ENCODE measurements at regions not wholly inside any gene's neighbourhood (a gene's known extent, or its start where the extent isn't known, plus 50 kb on each side); places are given as distances from the start of the nearest gene placed in this dataset.

DNA sequence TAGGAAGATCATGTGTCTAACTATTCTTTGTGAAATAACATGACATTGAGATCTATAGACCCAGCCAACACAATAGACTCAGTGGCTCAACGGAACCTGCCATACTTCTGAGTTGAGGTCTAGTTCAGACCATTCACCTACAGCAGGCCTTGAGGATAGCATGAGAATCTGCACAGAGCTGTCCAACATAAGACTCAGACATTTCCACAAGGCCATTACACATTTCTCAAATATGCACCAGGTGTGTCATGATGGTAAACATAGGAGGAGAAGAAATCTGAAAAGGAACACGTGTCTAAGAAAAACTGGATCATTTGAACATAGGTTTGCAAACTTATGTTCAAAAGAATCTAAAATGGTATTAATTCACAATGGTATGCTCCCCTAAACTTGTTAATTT, 421.4 kb downstream of the SLITRK6 start:
- no peak for DNase-seq

DNA sequence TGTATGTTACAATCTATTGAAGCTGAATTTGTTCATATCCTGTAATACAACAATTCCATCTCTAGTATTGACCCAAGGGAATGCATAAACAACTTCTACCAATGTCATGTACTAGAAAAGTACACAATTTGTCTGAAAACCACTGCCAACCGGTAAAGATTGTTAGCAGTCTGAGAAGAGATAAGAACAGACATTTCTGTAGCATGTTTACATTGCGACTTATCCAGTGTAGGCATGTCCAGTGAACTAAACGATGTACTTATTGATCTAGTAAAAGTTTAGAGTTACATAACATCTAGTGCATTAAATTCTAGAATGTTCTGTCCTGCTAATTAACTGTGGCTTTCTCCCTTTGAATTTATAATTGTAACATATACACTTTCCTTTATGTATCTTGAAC, 425.9 kb downstream of the SLITRK6 start:
- no peak for DNase-seq

DNA sequence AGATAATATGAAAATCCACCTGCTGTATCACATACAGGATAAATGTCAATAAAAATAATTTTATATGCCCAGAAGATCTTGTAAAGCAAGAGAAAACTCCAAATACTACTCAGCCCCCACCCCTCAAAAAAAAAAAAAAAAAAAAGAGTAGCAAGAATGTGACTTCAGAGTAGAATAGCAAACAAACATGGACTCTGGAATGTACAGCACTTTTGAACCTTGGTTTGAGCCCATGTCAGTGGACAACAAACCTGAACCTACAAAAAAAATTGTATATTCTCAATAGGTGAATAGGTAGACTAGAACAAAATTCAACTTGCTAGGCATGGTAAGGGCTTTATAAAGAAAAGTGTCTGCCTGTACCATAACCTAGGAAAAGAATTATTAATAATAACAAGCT, 428.0 kb downstream of the SLITRK6 start:
- DNase-seq, result no peak

DNA sequence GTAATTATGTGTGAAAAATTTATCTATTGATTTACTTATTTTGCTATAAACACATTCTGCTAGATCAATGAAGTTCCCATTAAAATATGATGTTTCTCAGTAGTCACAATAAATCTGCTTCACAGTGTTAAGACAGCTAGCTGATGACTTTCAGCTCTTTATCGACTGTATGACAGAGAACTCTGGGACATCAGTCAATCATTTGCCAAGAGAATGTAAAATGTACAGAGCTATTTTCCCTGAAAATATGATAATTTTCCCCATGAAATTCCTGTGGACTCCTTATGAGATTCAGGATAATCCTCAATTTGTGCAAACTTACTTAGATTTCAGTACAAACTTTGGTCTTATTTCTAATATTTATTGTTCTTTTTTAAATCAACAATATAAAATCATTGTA, 430.5 kb downstream of the SLITRK6 start:
- no peak for DNase-seq

DNA sequence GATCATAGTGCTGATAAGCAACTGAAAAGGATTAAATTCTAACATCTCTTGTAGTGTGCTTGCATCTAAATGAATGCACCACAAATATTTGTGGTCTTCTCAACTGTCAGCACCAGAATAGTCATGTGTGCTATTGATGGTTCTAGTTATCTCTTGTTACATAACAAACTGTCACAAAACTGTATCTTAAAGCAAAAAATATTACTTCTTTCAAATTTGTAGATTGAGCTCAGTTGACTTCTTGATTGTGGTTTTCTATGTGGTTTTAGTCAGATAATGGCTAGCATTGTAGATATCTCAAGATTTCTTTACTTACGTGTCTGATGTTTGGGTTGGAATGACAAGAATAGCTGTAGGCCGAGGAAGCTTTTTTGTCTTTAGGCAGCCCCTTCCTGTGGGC, 431.3 kb downstream of the SLITRK6 start:
- no peak for DNase-seq

DNA sequence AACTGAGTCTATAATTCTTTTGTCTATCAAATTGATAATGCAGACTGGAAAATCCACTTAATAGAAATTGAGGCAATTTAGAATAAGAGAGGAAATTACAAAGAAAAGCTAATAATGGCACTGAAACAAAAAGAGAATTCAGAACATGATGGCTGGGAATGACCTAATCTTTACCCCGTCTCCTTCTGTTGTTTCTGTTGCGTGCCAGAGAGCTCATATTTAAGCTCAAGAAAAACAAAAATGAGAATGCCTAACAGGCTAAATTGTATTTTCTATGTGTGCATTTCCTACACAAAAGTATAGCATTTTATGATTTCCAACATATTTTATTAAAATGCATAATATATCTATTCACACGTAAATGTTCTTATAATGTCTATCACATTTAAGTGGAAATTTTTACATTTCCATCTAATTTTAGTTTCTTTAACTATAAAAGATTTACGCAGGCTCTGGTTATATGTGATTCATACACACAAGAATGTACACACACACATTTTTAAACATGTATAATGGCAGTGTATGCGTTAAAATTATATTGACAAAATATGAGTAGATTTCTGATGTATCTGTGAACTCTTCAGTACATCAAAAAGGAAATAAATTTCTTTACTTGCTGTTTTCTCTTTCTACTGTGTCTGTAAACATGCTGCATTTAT, 432.3 kb downstream of the SLITRK6 start:
- peak in 1 of 14 donors; percentile 66 for DNase-seq

DNA sequence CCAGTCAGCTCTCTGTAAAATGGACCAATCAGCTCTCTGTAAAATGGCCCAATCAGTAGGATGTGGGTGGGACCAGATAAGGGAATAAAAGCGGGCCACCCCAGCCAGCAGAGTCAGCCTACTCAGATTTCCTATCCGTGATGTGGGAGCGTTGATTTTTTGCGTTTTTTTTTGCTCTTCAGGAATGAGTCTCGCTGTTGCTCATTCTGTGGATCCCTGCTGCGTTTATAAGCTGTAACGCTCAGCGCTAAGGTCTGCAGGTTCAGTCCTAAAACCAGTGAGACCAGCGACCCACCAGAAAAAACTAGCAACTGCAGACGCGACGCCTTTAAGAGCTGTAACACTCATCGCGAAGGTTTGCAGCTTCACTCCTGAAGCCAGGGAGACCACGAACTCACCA, 435.7 kb downstream of the SLITRK6 start:
- no peak for DNase-seq

DNA sequence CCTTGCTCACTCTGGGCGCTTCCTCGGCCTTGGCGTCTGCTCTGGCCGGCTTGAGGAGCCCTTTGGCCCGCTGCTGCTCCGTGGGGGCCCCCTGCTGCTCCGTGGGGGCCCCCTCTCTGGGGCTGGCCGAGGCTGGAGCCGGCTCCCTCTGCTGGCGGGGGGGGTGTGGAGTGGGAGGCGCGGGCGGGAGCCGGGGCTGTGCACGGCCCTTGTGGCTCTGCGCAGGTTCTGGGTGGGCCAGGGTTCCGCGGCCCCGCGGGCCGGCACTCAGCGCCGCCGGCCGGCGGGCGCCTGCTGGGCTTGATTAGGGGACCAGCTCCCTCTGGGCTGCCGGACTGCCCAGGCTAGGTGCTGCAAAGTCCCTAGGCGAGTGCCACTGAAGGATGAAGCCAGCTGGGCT, 436.2 kb downstream of the SLITRK6 start:
- no peak for DNase-seq

DNA sequence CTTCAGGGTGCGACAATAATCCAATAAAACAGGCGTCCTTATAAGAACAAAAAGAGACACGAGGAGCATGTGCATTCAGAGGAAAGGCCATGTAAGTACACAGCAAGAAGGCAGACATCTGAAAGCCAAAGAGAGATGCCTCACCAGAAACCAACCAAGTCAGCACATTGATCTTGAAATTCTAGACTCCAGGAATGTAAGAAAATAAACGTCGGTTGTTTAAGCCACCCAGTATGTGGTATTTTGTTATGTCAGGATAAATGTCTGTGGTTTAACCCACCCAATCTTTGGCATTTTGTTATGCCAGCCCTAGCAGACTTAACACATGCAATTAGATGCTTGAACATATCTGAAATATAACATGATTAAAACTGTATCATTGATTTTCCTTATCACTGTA, 452.0 kb downstream of the SLITRK6 start:
- no peak for DNase-seq

DNA sequence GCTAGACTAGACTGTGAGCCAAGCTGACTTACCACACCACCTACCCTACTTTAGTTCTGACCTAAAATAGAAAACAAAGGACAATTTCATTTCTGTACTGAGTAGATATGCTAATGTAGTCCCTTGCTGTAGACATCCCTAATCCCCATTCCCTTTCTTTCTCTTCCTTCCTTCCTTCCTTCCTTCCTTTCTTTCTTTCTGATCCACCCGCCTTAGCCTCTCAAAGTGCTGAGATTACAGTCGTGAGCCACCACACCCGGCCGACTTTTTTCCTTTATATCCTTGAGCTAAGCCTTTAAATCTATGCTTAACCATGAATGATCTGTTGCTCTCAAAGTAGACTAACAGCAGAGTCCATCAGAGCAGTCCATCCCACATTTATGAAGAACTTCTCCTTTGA, 465.0 kb downstream of the SLITRK6 start:
- no peak for DNase-seq

DNA sequence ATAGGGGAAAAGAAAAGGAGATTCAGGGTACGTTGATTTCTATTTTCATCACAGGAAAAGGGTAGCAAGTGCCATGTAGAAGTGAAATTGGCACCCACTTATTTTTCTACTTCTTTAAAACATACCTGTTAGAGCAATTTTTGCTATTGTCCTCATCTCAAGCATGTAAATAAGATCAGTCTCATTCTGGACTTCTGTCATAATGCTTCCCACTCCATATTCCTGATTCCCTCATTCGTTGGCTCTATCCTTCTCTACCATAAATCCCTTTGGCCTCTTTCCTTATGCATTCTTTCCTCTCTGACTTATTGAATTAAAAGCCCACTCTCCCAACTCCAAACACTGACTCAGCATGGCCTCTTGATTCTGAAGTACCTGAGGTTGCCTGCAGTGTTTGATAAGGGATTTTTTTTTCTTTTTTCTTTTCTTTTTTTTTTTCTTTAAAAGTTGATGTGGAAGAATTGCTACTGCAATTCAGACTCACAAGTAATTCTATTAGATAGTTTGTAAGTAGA, 465.7 kb downstream of the SLITRK6 start:
- peak in 1 of 14 donors; percentile 59 for DNase-seq

DNA sequence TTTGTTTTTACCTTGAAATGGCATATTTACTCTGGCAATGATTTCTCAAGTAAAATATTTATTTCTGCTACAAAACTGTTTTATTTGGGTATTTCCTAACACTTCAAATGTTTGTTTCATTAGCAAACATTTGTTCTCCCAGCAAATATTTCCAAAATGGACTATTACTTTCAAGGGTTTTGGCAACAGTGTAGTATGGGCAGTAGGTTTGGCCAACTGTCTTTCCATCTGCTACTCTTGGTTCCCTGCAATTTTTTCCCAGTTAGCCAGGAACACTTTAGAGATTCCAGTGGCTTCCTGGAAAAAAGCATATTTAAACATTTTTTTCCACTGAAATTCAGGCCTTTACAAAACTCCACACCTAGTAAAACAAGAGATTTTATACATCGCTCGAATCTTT, 466.6 kb downstream of the SLITRK6 start:
- DNase-seq, result peak in 1 of 14 donors; percentile 94

DNA sequence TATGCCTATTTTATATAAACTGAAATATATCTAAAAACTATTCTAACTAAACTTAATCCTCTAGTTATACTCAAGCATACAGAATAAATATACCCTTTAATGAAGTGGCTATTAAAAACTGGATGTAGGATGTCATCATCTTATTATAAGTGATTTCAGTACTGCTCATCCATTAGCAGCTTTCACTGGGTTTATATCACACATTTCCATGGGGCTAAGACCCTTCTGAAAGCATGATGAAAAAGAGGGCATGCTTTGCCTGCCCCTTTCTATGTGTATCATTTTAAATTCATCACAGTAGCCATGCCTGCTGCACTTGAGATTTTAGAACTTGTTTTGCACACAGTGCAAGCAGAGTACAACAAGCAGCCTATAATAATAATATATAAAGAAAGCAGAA, 477.5 kb downstream of the SLITRK6 start:
- no peak for DNase-seq

DNA sequence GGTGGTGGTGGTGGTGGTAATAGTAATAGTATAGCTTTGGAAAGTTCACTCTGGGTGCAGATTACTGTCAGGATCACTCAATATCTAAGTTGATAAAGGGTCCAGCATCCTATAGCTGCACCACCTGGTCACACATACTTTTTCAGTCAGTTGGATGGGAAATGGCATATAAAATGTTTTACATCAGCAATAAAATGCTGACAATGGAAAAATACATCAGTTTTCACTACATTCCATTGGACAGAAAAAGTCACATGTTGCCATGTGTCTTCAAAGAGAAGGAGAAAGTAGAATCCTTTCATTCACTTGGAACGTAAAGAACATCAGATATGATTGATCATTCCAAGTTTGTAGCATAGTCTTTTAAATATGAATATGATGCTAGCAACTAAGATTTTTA, 481.4 kb downstream of the SLITRK6 start:
- DNase-seq, result no peak

DNA sequence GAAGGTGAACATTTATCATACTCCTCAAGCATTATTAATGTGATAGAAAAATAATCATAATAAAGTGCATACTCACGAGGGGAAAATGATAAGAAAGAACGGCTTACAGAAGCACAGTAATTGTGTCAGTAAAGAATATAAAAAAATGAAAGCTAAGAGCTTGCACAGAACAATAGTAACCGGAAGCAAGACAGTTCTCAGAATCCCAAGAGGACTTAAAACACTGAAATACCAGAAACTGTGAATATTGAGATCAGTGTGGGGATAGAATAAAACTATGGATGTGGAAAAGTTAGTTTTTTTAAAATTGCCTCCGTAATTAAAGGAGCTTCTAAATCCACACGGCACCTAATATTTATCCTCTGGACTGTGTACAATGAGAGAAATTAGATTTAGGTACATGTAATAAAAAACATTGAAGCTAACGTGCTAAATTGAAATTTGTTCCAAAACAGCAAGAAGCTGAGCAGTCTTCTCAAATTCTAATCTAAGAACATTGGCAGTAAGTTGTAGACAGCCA, 482.7 kb downstream of the SLITRK6 start:
- peak in 1 of 14 donors; percentile 45 for DNase-seq

DNA sequence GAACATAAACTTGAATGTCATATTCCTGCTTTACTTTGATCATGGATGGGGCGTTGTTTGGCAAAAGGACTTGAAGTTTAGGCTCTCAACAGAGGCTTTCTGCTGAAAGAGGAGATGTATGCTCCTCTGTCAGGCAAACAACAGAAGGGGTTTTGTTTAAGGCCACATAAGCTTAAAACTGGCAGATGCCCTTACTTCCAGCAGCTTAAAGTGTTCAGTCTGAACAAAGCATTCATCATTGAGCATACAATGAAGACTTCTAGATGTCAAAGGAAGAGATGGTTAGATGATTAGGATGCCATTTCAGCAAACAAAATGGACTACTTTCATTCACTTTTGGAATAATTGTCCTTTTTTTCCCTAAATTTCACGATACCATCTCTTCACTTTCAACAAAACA, 484.5 kb downstream of the SLITRK6 start:
- peak in 1 of 14 donors; percentile 14 for DNase-seq

DNA sequence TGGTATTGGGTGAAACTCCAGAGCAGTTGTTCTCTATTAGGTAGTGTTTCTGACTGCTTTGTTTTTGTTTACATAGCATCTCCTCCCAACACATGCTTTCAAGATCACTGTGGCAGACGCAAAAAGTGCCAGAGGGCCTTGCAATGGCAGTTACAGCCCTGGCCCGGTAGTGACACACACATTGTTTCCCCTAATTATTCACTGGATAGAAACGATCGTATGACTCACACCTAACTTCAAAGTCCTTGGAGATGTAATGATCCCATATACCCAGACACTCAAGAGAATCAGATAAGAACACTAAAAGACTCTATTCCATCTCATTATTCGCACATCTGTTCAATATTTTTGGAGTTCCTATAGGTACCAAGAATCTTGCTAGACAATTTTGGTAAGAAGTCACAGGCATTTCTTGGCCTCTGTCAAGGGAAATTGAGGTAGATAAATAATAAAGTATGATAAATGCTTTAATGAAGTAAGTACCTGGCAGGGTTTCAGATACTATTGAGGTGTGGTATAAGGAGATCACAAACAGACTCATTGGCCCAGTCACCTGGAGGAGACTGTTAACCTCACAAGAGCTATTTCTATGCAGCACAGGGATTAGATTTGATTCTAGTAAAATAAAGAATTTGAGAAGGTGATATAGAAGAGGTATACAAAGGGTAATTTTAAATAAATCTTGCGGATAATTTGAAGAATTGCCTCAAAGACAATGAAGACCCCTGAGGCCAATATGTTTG, 485.3 kb downstream of the SLITRK6 start:
- no peak for DNase-seq

DNA sequence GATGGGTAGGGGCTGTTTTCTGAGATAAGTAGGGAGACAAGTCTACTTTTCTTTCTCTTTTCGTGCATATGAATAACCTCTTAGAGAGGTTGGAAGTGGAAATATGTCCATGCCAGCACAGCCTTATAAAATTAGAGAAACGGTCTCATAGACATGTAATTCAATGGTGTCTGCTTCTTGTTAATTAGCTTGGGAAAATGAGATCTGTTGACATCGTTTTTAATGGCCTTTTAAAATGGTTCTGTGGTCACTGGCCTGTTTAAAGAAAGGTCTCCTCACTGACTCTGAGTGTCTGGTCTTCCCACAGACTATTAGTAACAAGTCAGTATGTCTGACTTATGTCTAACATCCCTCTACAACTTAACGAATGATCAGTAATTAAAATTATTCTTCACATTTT, 487.1 kb downstream of the SLITRK6 start:
- DNase-seq, result no peak

DNA sequence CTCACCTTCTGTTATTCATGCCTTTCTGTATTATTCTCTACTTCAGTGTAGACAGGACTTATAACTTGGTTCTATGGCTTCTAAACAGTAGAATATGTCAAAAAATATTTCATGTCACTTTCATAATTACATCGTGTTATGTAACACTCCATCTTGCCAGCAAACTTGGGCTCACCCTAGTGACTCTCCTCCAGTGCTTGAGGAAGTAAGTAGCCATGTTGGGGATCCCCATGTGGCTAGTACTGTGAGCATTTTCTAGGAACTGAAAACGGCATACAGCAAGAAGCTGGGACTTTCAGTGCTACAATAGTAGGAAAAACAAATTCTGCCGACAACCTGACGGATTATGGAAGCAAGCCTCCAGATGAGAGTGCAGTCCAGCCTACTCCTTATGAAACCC, 495.6 kb downstream of the SLITRK6 start:
- no peak for DNase-seq

DNA sequence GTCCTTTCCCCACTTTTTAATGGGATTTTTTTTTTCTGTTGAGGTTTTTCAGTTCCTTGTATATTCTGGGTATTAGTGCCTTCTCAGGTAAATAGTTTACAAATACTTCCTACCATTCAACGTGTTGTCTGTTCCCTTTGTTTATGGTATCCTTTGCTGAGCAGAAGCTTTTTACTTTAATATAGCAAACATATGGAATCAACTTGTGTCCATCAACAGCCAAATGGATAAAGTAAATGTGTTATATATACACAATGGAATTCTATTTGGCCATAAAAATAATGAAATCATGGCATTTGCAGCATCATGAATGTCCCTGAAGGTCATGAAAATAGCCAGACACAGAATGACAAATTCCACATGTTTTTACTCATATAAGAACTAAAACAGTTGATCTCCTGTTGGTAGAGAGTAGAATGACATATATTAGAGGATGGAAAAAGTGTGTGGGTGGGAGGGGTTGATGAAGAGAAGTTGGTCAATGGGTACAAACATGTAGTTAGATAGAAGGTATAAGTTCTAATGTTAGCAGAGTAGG, 500.8 kb downstream of the SLITRK6 start:
- no peak for DNase-seq

DNA sequence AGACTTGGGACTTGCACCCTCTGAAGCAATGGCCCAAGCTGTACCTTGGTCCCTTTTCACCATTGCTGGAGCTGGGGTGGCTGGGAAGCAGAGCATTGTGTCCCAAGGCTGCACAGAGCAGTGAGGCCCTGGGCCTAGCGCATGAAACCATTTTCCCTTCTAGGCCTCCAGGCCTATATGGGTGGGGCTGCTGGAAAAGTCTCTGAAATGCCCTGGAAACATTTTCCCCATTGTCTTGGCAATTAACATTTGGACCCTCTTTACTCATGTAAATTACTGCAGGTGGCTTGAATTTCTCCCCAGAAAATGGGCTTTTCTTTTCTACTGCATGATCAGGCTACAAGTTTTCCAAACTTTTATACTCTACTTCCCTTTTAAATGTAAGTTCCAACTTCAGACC, 510.5 kb downstream of the SLITRK6 start:
- DNase-seq, result no peak

DNA sequence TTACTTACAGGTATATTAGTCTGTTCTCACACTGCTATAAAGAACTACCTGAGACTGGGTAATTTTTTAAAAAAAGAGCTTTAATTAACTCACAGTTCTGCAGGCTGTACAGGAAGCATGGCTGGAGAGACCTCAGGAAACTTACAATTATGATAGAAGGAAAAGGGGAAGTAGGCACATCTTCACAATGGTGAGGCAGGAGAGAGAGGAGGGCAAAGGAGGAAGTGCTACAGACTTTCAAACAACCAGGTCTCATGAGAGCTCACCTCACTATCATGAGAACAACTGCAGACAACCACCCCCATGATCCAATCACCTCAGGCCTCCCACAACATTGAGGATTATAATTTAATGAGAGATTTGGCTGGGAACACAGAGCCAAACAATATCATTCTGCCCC, 511.7 kb downstream of the SLITRK6 start:
- DNase-seq, result no peak

DNA sequence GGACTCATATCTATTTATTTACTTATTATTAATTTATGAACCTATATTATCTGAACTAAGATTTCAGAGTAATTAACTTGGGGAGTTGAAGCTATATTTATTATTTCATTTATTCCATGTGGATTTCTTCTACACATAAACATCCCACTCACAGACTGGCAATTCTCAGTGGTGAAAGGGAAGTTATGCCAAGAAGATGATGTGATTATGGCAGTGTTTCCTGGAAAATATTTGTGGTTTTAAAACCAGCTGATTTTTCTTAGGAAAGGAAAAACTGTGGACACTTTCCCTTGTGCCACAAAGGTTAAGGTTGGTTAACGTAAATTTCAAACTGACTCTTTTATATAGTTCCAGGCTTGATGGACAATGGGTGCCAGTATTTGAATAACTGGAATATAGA, 513.1 kb downstream of the SLITRK6 start:
- DNase-seq, result no peak

DNA sequence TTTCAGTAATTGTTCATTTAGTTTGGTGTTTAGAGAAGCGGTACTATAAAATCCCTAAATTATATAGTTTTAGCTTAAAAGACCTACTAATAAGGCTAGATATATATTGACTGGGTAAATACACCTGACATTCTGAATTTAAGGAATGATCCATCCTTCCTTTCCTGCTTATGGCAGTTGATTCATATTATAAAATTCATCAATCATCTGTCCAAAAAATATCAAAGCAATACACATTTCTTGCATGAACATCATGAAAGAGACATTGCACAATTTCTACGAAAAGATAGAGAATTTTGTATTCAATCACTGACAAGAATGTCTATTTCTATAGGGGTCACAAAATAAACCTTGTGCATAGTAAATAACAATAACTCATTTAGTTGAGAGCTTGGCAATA, 514.9 kb downstream of the SLITRK6 start:
- DNase-seq, result no peak
